Osteoblast (primary cell): ENCODE measurements at regions not wholly inside any gene's neighbourhood (a gene's known extent, or its start where the extent isn't known, plus 50 kb on each side); places are given as distances from the start of the nearest gene placed in this dataset.
A peak's percentile ranks its signal among the peaks of the same experiment; 100 is the strongest.
"Not testable (repeated sequence)": the region's sequence is repeated elsewhere in the genome, so short reads cannot be mapped to it uniquely, and the experiment has no call there.

Experiments used
- DNase-seq: peaks from one replicate; pipeline ENCODE4 v3.0.0; 2011; ENCODE audit warnings: low spot score, mixed read lengths; ENCODE audit not compliant: insufficient read length; ENCODE audit errors: missing footprints
- H2AFZ ChIP-seq: 2 replicates; pipeline ENCODE4 v1.6.0; 2011; ENCODE audit warnings: mild to moderate bottlenecking, low read length
- H3K27ac ChIP-seq: 2 replicates; pipeline ENCODE4 v1.5.1; 2011; ENCODE audit warnings: mild to moderate bottlenecking, low read depth, low read length, moderate library complexity
- H3K27me3 ChIP-seq: 2 replicates; pipeline ENCODE4 v1.6.0; 2012; ENCODE audit warnings: mild to moderate bottlenecking, control low read depth, inconsistent platforms, low read length, moderate library complexity; ENCODE audit not compliant: insufficient read depth
- H3K36me3 ChIP-seq: 2 replicates; pipeline ENCODE4 v1.5.1; 2011; ENCODE audit warnings: mild to moderate bottlenecking, low read length, control low read depth, moderate library complexity; ENCODE audit not compliant: insufficient read depth
- H3K4me1 ChIP-seq: 2 replicates; pipeline ENCODE4 v1.5.1; 2011; ENCODE audit warnings: mild to moderate bottlenecking, low read length, control low read depth, moderate library complexity; ENCODE audit not compliant: insufficient read depth
- H3K4me2 ChIP-seq: 2 replicates; pipeline ENCODE4 v1.6.0; 2011; ENCODE audit warnings: mild to moderate bottlenecking, low read length; ENCODE audit not compliant: insufficient read depth
- H3K4me3 ChIP-seq: fragments of 200-600 bp; sonication (generic); 3 replicates; pipeline ENCODE4 v1.5.1; 2012; ENCODE audit warnings: mild to moderate bottlenecking, low read length, inconsistent platforms; ENCODE audit not compliant: insufficient read depth
- H3K79me2 ChIP-seq: 2 replicates; pipeline ENCODE4 v1.6.0; 2012; ENCODE audit warnings: mild to moderate bottlenecking, low read length, control low read depth, inconsistent platforms; ENCODE audit not compliant: insufficient read depth
- H3K9me3 ChIP-seq: 2 replicates; pipeline ENCODE4 v1.5.1; 2011; ENCODE audit warnings: low read depth, low read length, control low read depth
- H4K20me1 ChIP-seq: 2 replicates; pipeline ENCODE4 v1.6.0; 2012; ENCODE audit warnings: mild to moderate bottlenecking, low read length, control low read depth; ENCODE audit not compliant: insufficient read depth
- CTCF ChIP-seq: IDR thresholded peaks from 2 replicates; pipeline ENCODE4 v1.5.1; 2011; ENCODE audit warnings: mild to moderate bottlenecking, low read depth, low read length, moderate library complexity; ENCODE audit errors: extremely low read depth

- Histone ChIP-seq H3K4me1 (peaks cover 3% of the 10 kb centered on the region), H3K4me2 (no peak overlapping the region), H2AFZ (no peak overlapping the region), H3K27me3 (no peaks in the 10 kb centered on the region), H3K36me3 (no peaks in the 10 kb centered on the region), H3K4me3 (no peak overlapping the region), H3K27ac (no peak overlapping the region), H3K9me3 (no peaks in the 10 kb centered on the region), H3K79me2 (no peaks in the 10 kb centered on the region), H4K20me1 (no peaks in the 10 kb centered on the region)
- TF ChIP-seq CTCF, result no peak
- DNase-seq, result no peak
These were observed 89.1 kb upstream of the NEGR1 start for GRCh38 chr1:72371259-72372035.

GRCh38 chr1:72370836-72371235 lies 88.5 kb upstream of the NEGR1 start:
- H3K4me3 ChIP-seq, H3K9me3 ChIP-seq, H3K27me3 ChIP-seq, DNase-seq, H4K20me1 ChIP-seq, H3K4me1 ChIP-seq, H3K4me2 ChIP-seq, H2AFZ ChIP-seq, H3K79me2 ChIP-seq, H3K27ac ChIP-seq, H3K36me3 ChIP-seq: not testable (repeated sequence)

- no peak for DNase-seq
- no peaks in the 10 kb centered on the region for H3K27me3 ChIP-seq
- no peak for TF ChIP-seq CTCF
- no peak overlapping the region for H3K27ac ChIP-seq
- H3K9me3 ChIP-seq, result no peaks in the 10 kb centered on the region
- H3K4me1 ChIP-seq, result peaks cover 5% of the 10 kb centered on the region
- H3K4me3 ChIP-seq, result no peak overlapping the region
- H2AFZ ChIP-seq, result peak overlapping the region; percentile 29
- no peaks in the 10 kb centered on the region for H4K20me1 ChIP-seq
- H3K79me2 ChIP-seq, result no peaks in the 10 kb centered on the region
- peak overlapping the region; percentile 38 for H3K4me2 ChIP-seq
- no peaks in the 10 kb centered on the region for H3K36me3 ChIP-seq
These were observed 86.9 kb upstream of the NEGR1 start for GRCh38 chr1:72369069-72369757.

GRCh38 chr1:72366466-72366865 lies 84.1 kb upstream of the NEGR1 start:
- H3K4me1 ChIP-seq, result peaks cover 5% of the 10 kb centered on the region

More at GRCh38 chr1:72366466-72366865, 84.1 kb upstream of the NEGR1 start:
- no peak overlapping the region for H3K27ac ChIP-seq
- no peaks in the 10 kb centered on the region for H3K36me3 ChIP-seq
- H4K20me1 ChIP-seq, result no peaks in the 10 kb centered on the region
- no peak for DNase-seq
- H3K27me3 ChIP-seq, result no peaks in the 10 kb centered on the region
- no peak overlapping the region for H3K4me3 ChIP-seq
- H3K79me2 ChIP-seq, result no peaks in the 10 kb centered on the region
- no peak for TF ChIP-seq CTCF
- no peak overlapping the region for H3K4me2 ChIP-seq
- no peaks in the 10 kb centered on the region for H3K9me3 ChIP-seq
- H2AFZ ChIP-seq, result no peak overlapping the region
